ENCODE measurements at regions not wholly inside any gene's neighbourhood (a gene's known extent, or its start where the extent isn't known, plus 50 kb on each side); places are given as distances from the start of the nearest gene placed in this dataset.
"Not testable (repeated sequence)": the region's sequence is repeated elsewhere in the genome, so short reads cannot be mapped to it uniquely, and the experiment has no call there.

- POLR2A ChIA-PET; H3K4me3 Mint-ChIP-seq; H3K79me2 ChIP-seq (ENCODE audit: control insufficient read depth, insufficient read depth, low read length): not testable (repeated sequence)
Observed at GRCh38 chr11:67761211-67761610, 86.8 kb upstream of the ALDH3B2 start.

GRCh38 chr11:67759321-67759720, 84.9 kb upstream of the ALDH3B2 start:
- DNase-seq; H3K27me3 ChIP-seq (replicated peaks in 1 of 4; ENCODE audit: control extremely low read depth in 1 of 4, control insufficient read depth in 3 of 4, insufficient read depth in 4 of 4, low read length in 3 of 4); H3K9ac ChIP-seq (ENCODE audit: low read length); H3K4me2 ChIP-seq (replicated peaks; ENCODE audit: low read depth, low read length, poor library complexity, severe bottlenecking); H3K9me3 ChIP-seq (ENCODE audit: control extremely low read depth in 1 of 3, control insufficient read depth in 2 of 3, insufficient read depth in 1 of 3, low read length in 2 of 3); H3K27ac ChIP-seq (ENCODE audit: low read length in 2 of 2); H3K4me3 ChIP-seq (ENCODE audit: control extremely low read depth in 1 of 5, extremely low read depth in 1 of 5, insufficient read depth in 1 of 5, low read depth in 2 of 5, low read length in 4 of 5); H2AFZ ChIP-seq (ENCODE audit: insufficient read depth, low read depth, low read length, poor library complexity, severe bottlenecking); CTCF ChIA-PET; H3K9me3 Mint-ChIP-seq (ENCODE audit: insufficient read depth); H3K36me3 ChIP-seq (replicated peaks in 1 of 2; ENCODE audit: control extremely low read depth in 1 of 2, control insufficient read depth in 1 of 2, extremely low read depth in 1 of 2, insufficient read depth in 2 of 2, low read length in 1 of 2); POLR2A ChIA-PET; intact Hi-C loops (cut with micrococcal nuclease); H3K4me1 ChIP-seq (ENCODE audit: control insufficient read depth in 2 of 2, insufficient read depth in 2 of 2, low read length in 2 of 2); H3K27ac Mint-ChIP-seq; H3K4me1 Mint-ChIP-seq; ATAC-seq (ENCODE audit: low read depth); H4K20me1 ChIP-seq (ENCODE audit: control insufficient read depth, insufficient read depth, low read length, poor library complexity, severe bottlenecking); H3K79me2 ChIP-seq (ENCODE audit: control insufficient read depth, insufficient read depth, low read length); H3K4me3 Mint-ChIP-seq: not testable (repeated sequence)
- H3K27me3 Mint-ChIP-seq, result peaks cover 28% of the 10 kb centered on the region
- no CpG with 5 or more reads among the region's 3 CpGs for WGBS (ENCODE audit: insufficient coverage)

More at GRCh38 chr11:67761211-67761610, 86.8 kb upstream of the ALDH3B2 start:
- H3K27me3 ChIP-seq (replicated peaks in 1 of 4; ENCODE audit: control extremely low read depth in 1 of 4, control insufficient read depth in 3 of 4, insufficient read depth in 4 of 4, low read length in 3 of 4); H3K4me3 ChIP-seq (ENCODE audit: control extremely low read depth in 1 of 5, extremely low read depth in 1 of 5, insufficient read depth in 1 of 5, low read depth in 2 of 5, low read length in 4 of 5); DNase-seq; H3K9me3 Mint-ChIP-seq (ENCODE audit: insufficient read depth); H3K4me2 ChIP-seq (replicated peaks; ENCODE audit: low read depth, low read length, poor library complexity, severe bottlenecking); H3K27ac ChIP-seq (ENCODE audit: low read length in 2 of 2); H3K9ac ChIP-seq (ENCODE audit: low read length); intact Hi-C loops (cut with micrococcal nuclease); H2AFZ ChIP-seq (ENCODE audit: insufficient read depth, low read depth, low read length, poor library complexity, severe bottlenecking); H3K9me3 ChIP-seq (ENCODE audit: control extremely low read depth in 1 of 3, control insufficient read depth in 2 of 3, insufficient read depth in 1 of 3, low read length in 2 of 3); CTCF ChIA-PET; H3K36me3 ChIP-seq (replicated peaks in 1 of 2; ENCODE audit: control extremely low read depth in 1 of 2, control insufficient read depth in 1 of 2, extremely low read depth in 1 of 2, insufficient read depth in 2 of 2, low read length in 1 of 2); H3K4me1 ChIP-seq (ENCODE audit: control insufficient read depth in 2 of 2, insufficient read depth in 2 of 2, low read length in 2 of 2); H4K20me1 ChIP-seq (ENCODE audit: control insufficient read depth, insufficient read depth, low read length, poor library complexity, severe bottlenecking); H3K27ac Mint-ChIP-seq; ATAC-seq (ENCODE audit: low read depth); H3K4me1 Mint-ChIP-seq: not testable (repeated sequence)
- peaks cover 37% of the 10 kb centered on the region for H3K27me3 Mint-ChIP-seq
- 60% methylated on average over 3 of the region's 7 CpGs for WGBS (ENCODE audit: insufficient coverage)

GRCh38 chr11:67758467-67758866, 84.0 kb upstream of the ALDH3B2 start:
- not testable (repeated sequence) for H3K4me3 Mint-ChIP-seq
- 98% methylated on average over 5 of the region's 6 CpGs for WGBS (ENCODE audit: insufficient coverage)

GRCh38 chr11:67758009-67758408, 83.6 kb upstream of the ALDH3B2 start:
- ATAC-seq (ENCODE audit: low read depth); H3K27ac Mint-ChIP-seq; H3K4me1 ChIP-seq (ENCODE audit: control insufficient read depth in 2 of 2, insufficient read depth in 2 of 2, low read length in 2 of 2); CTCF ChIA-PET; H3K9ac ChIP-seq (ENCODE audit: low read length); H4K20me1 ChIP-seq (ENCODE audit: control insufficient read depth, insufficient read depth, low read length, poor library complexity, severe bottlenecking); intact Hi-C loops (cut with micrococcal nuclease); H3K4me3 ChIP-seq (ENCODE audit: control extremely low read depth in 1 of 5, extremely low read depth in 1 of 5, insufficient read depth in 1 of 5, low read depth in 2 of 5, low read length in 4 of 5); H3K4me2 ChIP-seq (replicated peaks; ENCODE audit: low read depth, low read length, poor library complexity, severe bottlenecking); H3K4me1 Mint-ChIP-seq; DNase-seq; H3K36me3 ChIP-seq (replicated peaks in 1 of 2; ENCODE audit: control extremely low read depth in 1 of 2, control insufficient read depth in 1 of 2, extremely low read depth in 1 of 2, insufficient read depth in 2 of 2, low read length in 1 of 2); H3K9me3 Mint-ChIP-seq (ENCODE audit: insufficient read depth); H3K79me2 ChIP-seq (ENCODE audit: control insufficient read depth, insufficient read depth, low read length); H3K27me3 ChIP-seq (replicated peaks in 1 of 4; ENCODE audit: control extremely low read depth in 1 of 4, control insufficient read depth in 3 of 4, insufficient read depth in 4 of 4, low read length in 3 of 4); H2AFZ ChIP-seq (ENCODE audit: insufficient read depth, low read depth, low read length, poor library complexity, severe bottlenecking); H3K27ac ChIP-seq (ENCODE audit: low read length in 2 of 2); POLR2A ChIA-PET; H3K9me3 ChIP-seq (ENCODE audit: control extremely low read depth in 1 of 3, control insufficient read depth in 2 of 3, insufficient read depth in 1 of 3, low read length in 2 of 3); H3K4me3 Mint-ChIP-seq: not testable (repeated sequence)
- peaks cover 28% of the 10 kb centered on the region for H3K27me3 Mint-ChIP-seq
- 71% methylated on average over 1 of the region's 5 CpGs for WGBS (ENCODE audit: insufficient coverage)

More at GRCh38 chr11:67758467-67758866, 84.0 kb upstream of the ALDH3B2 start:
- CTCF ChIA-PET; H3K4me2 ChIP-seq (replicated peaks; ENCODE audit: low read depth, low read length, poor library complexity, severe bottlenecking); H3K27ac ChIP-seq (ENCODE audit: low read length in 2 of 2); H3K4me1 ChIP-seq (ENCODE audit: control insufficient read depth in 2 of 2, insufficient read depth in 2 of 2, low read length in 2 of 2); H3K9ac ChIP-seq (ENCODE audit: low read length); H3K4me3 ChIP-seq (ENCODE audit: control extremely low read depth in 1 of 5, extremely low read depth in 1 of 5, insufficient read depth in 1 of 5, low read depth in 2 of 5, low read length in 4 of 5); DNase-seq; H3K9me3 ChIP-seq (ENCODE audit: control extremely low read depth in 1 of 3, control insufficient read depth in 2 of 3, insufficient read depth in 1 of 3, low read length in 2 of 3); H4K20me1 ChIP-seq (ENCODE audit: control insufficient read depth, insufficient read depth, low read length, poor library complexity, severe bottlenecking); POLR2A ChIA-PET; H3K79me2 ChIP-seq (ENCODE audit: control insufficient read depth, insufficient read depth, low read length); ATAC-seq (ENCODE audit: low read depth); H3K9me3 Mint-ChIP-seq (ENCODE audit: insufficient read depth); intact Hi-C loops (cut with micrococcal nuclease); H3K27me3 ChIP-seq (replicated peaks in 1 of 4; ENCODE audit: control extremely low read depth in 1 of 4, control insufficient read depth in 3 of 4, insufficient read depth in 4 of 4, low read length in 3 of 4); H3K27ac Mint-ChIP-seq; H3K4me1 Mint-ChIP-seq; H3K36me3 ChIP-seq (replicated peaks in 1 of 2; ENCODE audit: control extremely low read depth in 1 of 2, control insufficient read depth in 1 of 2, extremely low read depth in 1 of 2, insufficient read depth in 2 of 2, low read length in 1 of 2); H2AFZ ChIP-seq (ENCODE audit: insufficient read depth, low read depth, low read length, poor library complexity, severe bottlenecking): not testable (repeated sequence)
- H3K27me3 Mint-ChIP-seq, result peaks cover 28% of the 10 kb centered on the region
